Smooth muscle cell (in vitro differentiated cells): ENCODE measurements at regions not wholly inside any gene's neighbourhood (a gene's known extent, or its start where the extent isn't known, plus 50 kb on each side); places are given as distances from the start of the nearest gene placed in this dataset.

Experiments used
- DNase-seq: peaks from one replicate; lab custom pipeline; 2025; ENCODE audit not compliant: unreplicated experiment; lab: John Stamatoyannopoulos, UW
- H2AFZ ChIP-seq: fragments of 200-600 bp; sonication (generic); 2 replicates; pipeline ENCODE4 v1.6.0; 2016; ENCODE audit warnings: antibody characterized with exemption, low read depth, mild to moderate bottlenecking
- H3F3A ChIP-seq: fragments of 200-600 bp; sonication (generic); 2 replicates; pipeline ENCODE4 v1.6.0; 2017; ENCODE audit warnings: antibody characterized with exemption, low read depth
- H3K27ac ChIP-seq: fragments of 200-600 bp; sonication (generic); 2 replicates; pipeline ENCODE4 v1.5.1; 2016; ENCODE audit warnings: low read depth, mild to moderate bottlenecking
- H3K27me3 ChIP-seq: fragments of 200-600 bp; sonication (generic); 2 replicates; pipeline ENCODE4 v1.6.1; 2016; ENCODE audit warnings: low read depth, mild to moderate bottlenecking
- H3K36me3 ChIP-seq: fragments of 200-600 bp; sonication (generic); 2 replicates; pipeline ENCODE4 v1.5.1; 2016; ENCODE audit warnings: low read depth
- H3K4me1 ChIP-seq: fragments of 200-600 bp; sonication (generic); 2 replicates; pipeline ENCODE4 v1.5.1; 2016; ENCODE audit warnings: low read depth
- H3K4me2 ChIP-seq: fragments of 200-600 bp; sonication (generic); 2 replicates; pipeline ENCODE4 v1.6.0; 2016; ENCODE audit warnings: mild to moderate bottlenecking
- H3K4me3 ChIP-seq: fragments of 200-600 bp; sonication (generic); 2 replicates; pipeline ENCODE4 v1.5.1; 2016; ENCODE audit warnings: mild to moderate bottlenecking
- H3K79me2 ChIP-seq: fragments of 200-600 bp; sonication (generic); 2 replicates; pipeline ENCODE4 v1.6.0; 2016; ENCODE audit warnings: low read depth, mild to moderate bottlenecking
- H3K9ac ChIP-seq: fragments of 200-600 bp; sonication (generic); 2 replicates; pipeline ENCODE4 v1.6.0; 2016; ENCODE audit warnings: low read depth
- H3K9me3 ChIP-seq: fragments of 200-600 bp; sonication (generic); replicated peaks from 2 replicates; pipeline ENCODE4 v1.5.1; 2016; ENCODE audit warnings: low read depth
- H4K20me1 ChIP-seq: fragments of 200-600 bp; sonication (generic); 2 replicates; pipeline ENCODE4 v1.6.0; 2016; ENCODE audit warnings: low read depth
- WGBS: methylation state at CpG from one replicate; pipeline ENCODE4 v1.1.7; 2016; ENCODE audit warnings: low lambda C conversion rate; 5-methylcytosine and 5-hydroxymethylcytosine counted together
- TF ChIP-seq, protein P1 (sequence below): fragments of 200-600 bp; sonication (generic); IDR thresholded peaks from 2 replicates; pipeline ENCODE4 v1.5.1; 2017; ENCODE audit warnings: borderline replicate concordance, mild to moderate bottlenecking, antibody characterized with exemption; ENCODE audit not compliant: insufficient read depth, poor library complexity, severe bottlenecking

DNA sequence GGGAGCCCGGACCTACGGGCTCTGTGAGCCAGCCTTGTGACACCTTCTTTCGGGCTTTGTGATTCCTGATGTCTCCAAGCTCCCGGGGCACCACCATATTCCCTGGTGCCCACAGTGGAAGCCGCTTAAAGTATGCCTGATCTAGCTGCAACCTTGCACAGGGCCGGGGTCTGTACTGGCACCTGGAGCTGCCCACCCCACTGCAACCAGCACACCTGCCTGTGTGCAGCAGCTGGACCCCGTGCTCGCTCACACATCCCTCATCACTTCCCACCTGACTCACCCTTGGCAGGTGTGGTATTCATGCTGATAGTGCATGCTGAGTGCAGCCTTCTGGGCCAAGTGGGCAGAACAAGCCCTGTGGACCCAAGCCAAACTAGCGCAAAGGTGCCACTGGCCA lies 1981.1 kb upstream of the PCDH20 start:
- Histone ChIP-seq H3K79me2 (no peaks in the 10 kb centered on the region), H3F3A (no peaks in the 10 kb centered on the region), H3K27me3 (no peaks in the 10 kb centered on the region), H3K4me1 (no peaks in the 10 kb centered on the region), H3K9me3 (no peaks in the 10 kb centered on the region), H3K9ac (no peak overlapping the region), H3K4me3 (no peak overlapping the region), H3K4me2 (no peak overlapping the region), H3K36me3 (no peaks in the 10 kb centered on the region), H2AFZ (no peak overlapping the region), H3K27ac (no peak overlapping the region), H4K20me1 (no peaks in the 10 kb centered on the region)
- TF ChIP-seq, protein P1, sequence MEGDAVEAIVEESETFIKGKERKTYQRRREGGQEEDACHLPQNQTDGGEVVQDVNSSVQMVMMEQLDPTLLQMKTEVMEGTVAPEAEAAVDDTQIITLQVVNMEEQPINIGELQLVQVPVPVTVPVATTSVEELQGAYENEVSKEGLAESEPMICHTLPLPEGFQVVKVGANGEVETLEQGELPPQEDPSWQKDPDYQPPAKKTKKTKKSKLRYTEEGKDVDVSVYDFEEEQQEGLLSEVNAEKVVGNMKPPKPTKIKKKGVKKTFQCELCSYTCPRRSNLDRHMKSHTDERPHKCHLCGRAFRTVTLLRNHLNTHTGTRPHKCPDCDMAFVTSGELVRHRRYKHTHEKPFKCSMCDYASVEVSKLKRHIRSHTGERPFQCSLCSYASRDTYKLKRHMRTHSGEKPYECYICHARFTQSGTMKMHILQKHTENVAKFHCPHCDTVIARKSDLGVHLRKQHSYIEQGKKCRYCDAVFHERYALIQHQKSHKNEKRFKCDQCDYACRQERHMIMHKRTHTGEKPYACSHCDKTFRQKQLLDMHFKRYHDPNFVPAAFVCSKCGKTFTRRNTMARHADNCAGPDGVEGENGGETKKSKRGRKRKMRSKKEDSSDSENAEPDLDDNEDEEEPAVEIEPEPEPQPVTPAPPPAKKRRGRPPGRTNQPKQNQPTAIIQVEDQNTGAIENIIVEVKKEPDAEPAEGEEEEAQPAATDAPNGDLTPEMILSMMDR, result no peak
- no peak for DNase-seq
- WGBS, result 88% methylated on average over 9 of the region's 9 CpGs

DNA sequence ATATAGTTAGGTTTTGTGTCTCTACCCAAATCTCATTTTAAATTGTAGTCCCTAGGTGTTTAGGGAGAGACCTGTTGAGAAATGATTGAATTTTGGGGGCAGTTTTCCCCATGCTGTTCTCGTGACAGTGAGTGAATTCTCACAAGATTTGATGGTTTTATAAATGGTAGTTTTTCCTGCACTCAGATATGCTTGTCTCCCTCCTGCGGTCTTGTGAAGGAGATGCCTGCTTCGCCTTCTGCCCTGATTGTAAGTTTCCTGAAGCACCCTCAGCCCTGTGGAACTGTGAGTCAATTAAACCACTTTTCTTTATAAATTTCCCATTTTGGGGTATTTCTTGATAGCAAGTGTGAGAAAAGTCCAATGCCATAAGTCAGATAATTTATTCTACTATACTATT lies 1977.5 kb upstream of the PCDH20 start:
- no peak overlapping the region for H2AFZ ChIP-seq
- no peak overlapping the region for H3K4me2 ChIP-seq
- no peaks in the 10 kb centered on the region for H4K20me1 ChIP-seq
- H3K9ac ChIP-seq, result no peak overlapping the region
- H3K4me1 ChIP-seq, result no peaks in the 10 kb centered on the region
- H3F3A ChIP-seq, result no peaks in the 10 kb centered on the region
- 85% methylated on average over 3 of the region's 3 CpGs for WGBS
- H3K79me2 ChIP-seq, result no peaks in the 10 kb centered on the region
- H3K36me3 ChIP-seq, result no peaks in the 10 kb centered on the region
- H3K9me3 ChIP-seq, result no peaks in the 10 kb centered on the region
- H3K27me3 ChIP-seq, result no peaks in the 10 kb centered on the region
- H3K4me3 ChIP-seq, result no peak overlapping the region
- no peak for DNase-seq
- no peak overlapping the region for H3K27ac ChIP-seq
- TF ChIP-seq, protein P1, result no peak

DNA sequence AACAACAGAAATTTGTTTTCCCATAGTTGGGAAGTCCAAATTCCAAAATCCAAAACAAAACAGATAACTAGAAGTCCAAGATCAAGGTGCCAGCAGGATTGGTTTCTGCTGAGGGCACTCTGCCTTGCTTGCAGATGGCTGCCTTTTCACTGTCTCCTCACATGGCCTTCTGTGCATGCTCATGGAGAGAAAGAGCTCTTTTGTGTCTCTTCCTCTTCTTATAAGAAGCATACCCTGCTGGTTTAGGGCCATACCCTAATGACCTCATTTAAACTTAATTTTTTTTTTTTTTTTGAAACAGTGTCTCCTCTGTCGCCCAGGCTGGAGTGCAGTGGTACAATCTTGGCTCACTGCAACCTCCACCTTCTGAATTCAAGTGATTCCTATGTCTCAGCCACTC lies 1974.1 kb upstream of the PCDH20 start:
- H2AFZ ChIP-seq, result no peak overlapping the region

More for the DNA sequence above, 1974.1 kb upstream of the PCDH20 start:
- H3K4me3 ChIP-seq, result no peak overlapping the region
- H3K4me1 ChIP-seq, result no peaks in the 10 kb centered on the region
- no peaks in the 10 kb centered on the region for H3F3A ChIP-seq
- H3K9me3 ChIP-seq, result no peaks in the 10 kb centered on the region
- H3K36me3 ChIP-seq, result no peaks in the 10 kb centered on the region
- DNase-seq, result no peak
- no peak overlapping the region for H3K27ac ChIP-seq
- H3K9ac ChIP-seq, result no peak overlapping the region
- 100% methylated on average over 1 of the region's 1 CpG for WGBS
- no peaks in the 10 kb centered on the region for H3K27me3 ChIP-seq
- H3K79me2 ChIP-seq, result no peaks in the 10 kb centered on the region
- H4K20me1 ChIP-seq, result no peaks in the 10 kb centered on the region
- TF ChIP-seq, protein P1, result no peak
- no peak overlapping the region for H3K4me2 ChIP-seq
